HG03354 (cell line): ENCODE measurements at regions not wholly inside any gene's neighbourhood (a gene's known extent, or its start where the extent isn't known, plus 50 kb on each side); places are given as distances from the start of the nearest gene placed in this dataset.
A peak's percentile ranks its signal among the peaks of the same experiment; 100 is the strongest.
"Not testable (repeated sequence)": the region's sequence is repeated elsewhere in the genome, so short reads cannot be mapped to it uniquely, and the experiment has no call there.

Experiments
- ATAC-seq: cut with Tn5 transposase; IDR thresholded peaks from one replicate; pipeline ENCODE4 v1.9.1; 2021; ENCODE audit warnings: mild to moderate bottlenecking; ENCODE audit not compliant: unreplicated experiment, poor library complexity, severe bottlenecking

- peak; percentile 94 for ATAC-seq
Observed at GRCh38 chr6:90701146-90701781, 114.4 kb upstream of the MAP3K7 start.

DNA sequence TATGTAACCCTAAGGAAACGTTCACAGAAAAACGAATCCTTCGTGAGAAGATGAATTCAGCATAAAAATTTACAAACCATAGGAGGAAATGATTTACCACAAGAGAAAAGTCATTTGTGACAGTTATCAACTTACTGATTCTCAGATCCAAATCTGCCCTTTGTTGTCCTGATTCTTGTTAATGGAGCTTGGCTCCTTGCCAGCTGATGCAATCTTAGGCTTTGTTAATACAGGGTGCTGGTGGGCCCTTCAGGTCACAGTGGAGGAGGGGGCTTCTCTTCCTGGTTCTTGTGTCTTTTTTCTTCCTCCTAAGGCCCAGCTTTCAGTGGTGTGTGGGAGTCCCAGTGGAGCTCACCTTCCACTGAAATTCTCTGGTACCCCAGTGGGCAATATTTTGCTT is 108.4 kb upstream of the MAP3K7 start:
- no peak for ATAC-seq

DNA sequence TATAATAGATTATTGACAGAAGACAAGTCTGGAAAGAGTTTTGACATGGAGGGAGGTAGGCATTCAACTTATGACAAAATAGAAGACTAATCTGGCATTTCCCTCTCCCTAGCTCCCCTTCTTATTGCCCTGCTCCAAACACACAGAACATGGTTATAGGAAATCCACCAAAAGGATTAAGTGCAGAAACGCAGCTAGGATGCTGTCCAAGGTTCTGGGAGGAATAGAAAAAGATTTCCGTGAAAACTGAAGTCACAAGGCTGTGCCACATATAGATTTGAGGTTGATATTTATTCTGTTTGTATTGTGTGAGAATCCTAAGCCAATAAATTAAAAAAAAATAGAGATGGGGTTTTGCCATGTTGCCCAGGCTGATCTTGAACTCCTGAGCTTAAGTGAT is 107.9 kb upstream of the MAP3K7 start:
- ATAC-seq, result no peak

- ATAC-seq, result no peak
Observed at GRCh38 chr6:90691823-90692222, 105.0 kb upstream of the MAP3K7 start.

- ATAC-seq, result no peak
Observed at GRCh38 chr6:90689172-90689571, 102.3 kb upstream of the MAP3K7 start.

- no peak for ATAC-seq
Observed at GRCh38 chr6:90687775-90688380, 101.0 kb upstream of the MAP3K7 start.

GRCh38 chr6:90681863-90682262 is 95.0 kb upstream of the MAP3K7 start:
- ATAC-seq, result no peak

GRCh38 chr6:90678049-90678779 is 91.3 kb upstream of the MAP3K7 start:
- ATAC-seq, result no peak

DNA sequence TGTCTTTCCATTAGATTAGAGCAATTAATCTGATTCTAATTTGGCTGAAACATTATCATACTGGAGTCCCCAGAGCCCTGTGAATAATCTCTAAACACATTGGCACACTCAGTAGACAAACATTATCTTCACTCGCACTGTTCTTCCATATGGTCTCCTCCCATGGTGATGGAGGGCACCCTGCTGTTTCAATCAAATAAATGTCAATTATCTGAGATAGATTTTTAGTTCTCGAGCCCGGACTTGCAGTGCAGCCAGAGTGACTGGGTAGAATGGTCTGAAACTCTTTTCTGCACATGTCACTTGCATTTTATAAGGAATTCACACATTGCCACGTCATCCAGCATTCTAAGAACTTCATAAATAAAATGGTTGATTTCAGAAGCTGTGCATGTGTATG is 90.6 kb upstream of the MAP3K7 start:
- no peak for ATAC-seq

DNA sequence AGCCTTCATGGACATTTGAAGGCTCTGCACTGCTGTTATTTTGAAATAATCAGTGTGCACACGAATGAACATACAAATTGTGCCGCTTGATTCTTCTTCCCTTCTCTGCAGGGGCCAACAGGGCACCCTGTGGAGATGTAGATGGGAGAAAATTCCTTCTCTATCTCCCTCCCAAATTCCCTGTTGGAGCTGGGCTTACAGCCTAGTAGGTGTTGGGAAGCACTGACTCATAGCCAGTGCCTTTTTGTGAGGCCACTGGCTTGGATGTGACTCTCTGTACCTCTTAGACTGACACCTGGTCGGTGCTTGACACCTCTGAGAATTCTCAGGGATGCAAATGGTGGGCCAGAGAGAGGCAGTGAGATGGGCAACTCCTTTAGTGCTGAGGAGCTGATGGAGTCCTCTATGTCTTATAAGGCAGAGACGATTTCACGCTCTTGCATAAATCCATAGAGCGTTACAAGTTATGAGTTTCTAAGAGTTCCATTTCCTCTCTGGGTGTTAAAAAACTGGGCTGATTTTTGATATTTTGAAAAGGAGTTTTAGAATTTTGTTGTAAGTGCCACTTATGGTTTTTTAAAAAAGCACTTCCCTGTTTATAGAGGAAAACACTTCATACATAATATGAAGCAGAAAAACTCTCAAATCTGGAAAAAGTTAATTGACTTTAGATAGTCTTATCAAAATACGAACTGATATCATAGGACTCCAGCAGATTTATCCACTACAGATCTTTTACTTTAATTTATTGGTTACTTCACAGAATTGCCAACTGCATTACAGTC is 89.8 kb upstream of the MAP3K7 start:
- no peak for ATAC-seq

DNA sequence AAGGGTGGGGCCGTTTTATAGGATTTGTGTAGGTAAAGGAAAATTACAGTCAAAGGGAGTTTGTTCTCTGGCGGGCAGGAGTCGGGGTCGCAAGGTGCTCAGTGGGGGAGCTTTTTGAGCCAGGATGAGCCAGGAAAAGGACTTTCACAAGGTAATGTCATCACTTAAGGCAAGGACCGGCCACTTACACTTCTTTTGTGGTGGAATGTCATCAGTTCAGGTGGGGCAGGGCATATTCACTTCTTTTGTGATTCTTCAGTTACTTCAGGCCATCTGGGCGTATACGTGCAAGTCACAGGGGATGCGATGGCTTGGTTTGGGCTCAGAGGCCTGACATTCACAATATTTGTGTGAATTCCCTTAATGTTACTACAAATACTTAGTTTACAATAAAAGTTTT is 88.2 kb upstream of the MAP3K7 start:
- not testable (repeated sequence) for ATAC-seq

DNA sequence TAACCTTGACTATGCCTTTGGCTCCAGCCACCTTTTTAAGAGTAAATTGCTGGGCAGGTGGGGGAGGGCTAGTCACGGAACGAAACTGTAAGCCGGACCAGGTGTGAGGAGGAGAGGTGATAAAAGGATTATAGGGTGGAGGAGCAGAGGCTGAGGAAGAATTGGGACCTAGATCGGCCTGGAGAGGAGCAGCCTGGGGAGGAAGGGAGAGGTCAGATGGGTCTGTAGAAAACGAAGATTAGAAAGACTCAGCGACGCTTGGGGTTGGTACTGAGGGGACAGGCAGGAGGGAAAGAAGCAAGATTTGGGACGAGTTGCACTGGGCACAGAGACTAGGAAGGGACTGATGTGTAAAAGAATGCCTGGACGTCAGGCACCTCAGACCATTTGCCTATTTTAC is 87.2 kb upstream of the MAP3K7 start:
- not testable (repeated sequence) for ATAC-seq

DNA sequence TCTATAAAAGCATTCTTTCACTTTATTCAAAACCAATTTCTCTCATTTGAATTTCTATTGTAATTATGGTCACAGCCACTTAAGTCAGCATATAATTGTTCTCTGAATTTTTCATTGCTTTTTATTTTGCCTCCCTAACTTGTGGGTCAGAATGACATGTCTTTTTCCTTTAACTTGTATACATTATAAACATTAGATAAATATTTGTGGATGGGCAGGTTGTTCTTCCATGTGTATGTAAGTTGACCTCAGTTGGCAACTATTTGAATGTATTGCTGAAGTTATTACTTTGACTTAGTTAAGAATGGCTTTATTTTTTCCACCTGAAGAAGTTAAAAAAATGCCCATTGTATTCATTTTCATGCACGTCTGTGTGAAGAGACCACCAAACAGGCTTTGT is 83.0 kb upstream of the MAP3K7 start:
- no peak for ATAC-seq

GRCh38 chr6:90669420-90669819 is 82.5 kb upstream of the MAP3K7 start:
- ATAC-seq, result no peak

- ATAC-seq, result no peak
Observed at GRCh38 chr6:90668141-90668540, 81.3 kb upstream of the MAP3K7 start.

GRCh38 chr6:90663873-90664272 is 77.0 kb upstream of the MAP3K7 start:
- ATAC-seq, result no peak

- ATAC-seq, result no peak
Observed at GRCh38 chr6:90663106-90663505, 76.2 kb upstream of the MAP3K7 start.

DNA sequence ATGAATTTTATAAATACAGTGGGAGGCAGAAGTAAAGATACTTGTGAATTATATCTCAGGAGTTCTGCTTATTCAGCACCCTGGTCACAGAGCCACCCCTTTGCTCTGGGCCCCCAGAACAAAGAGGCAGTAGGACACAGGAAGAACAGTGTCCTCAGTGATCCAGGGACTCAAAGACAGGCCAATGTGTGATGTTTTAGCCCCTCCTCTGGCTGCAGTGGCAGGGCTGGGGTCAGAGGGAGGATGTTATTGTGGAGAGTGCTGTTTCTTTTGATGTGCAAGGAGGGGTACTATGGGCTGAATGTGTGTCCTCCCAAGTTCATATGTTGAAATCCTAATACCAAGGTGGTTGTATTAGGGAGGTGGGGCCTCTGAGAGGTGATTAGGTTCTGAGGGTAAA is 74.1 kb upstream of the MAP3K7 start:
- ATAC-seq, result no peak

DNA sequence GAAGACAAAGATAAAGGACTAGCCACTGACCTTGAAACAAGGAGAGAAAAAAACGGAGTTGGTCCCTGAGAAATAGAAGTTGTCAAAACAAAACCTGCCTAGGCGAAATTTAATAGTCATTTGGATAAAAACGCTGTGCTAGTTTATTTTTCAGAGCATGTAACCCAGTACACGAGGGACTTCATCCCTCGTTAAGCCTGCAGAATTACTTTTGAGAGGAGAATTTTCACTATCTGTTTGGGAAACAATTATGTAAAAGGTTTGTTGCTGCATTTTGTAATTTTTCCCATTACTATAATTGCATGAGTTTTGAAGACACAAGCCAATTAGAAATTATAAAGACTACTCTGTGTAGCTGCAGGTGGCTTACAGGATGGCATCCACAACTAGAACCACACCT is 71.6 kb upstream of the MAP3K7 start:
- ATAC-seq, result no peak

- no peak for ATAC-seq
Observed at GRCh38 chr6:90656325-90656724, 69.5 kb upstream of the MAP3K7 start.
